HG03558 (cell line): ENCODE measurements at regions not wholly inside any gene's neighbourhood (a gene's known extent, or its start where the extent isn't known, plus 50 kb on each side); places are given as distances from the start of the nearest gene placed in this dataset.

Source experiments
- ATAC-seq: cut with Tn5 transposase; IDR thresholded peaks from one replicate; pipeline ENCODE4 v1.9.1; 2021; ENCODE audit warnings: moderate number of reproducible peaks; ENCODE audit not compliant: unreplicated experiment; ENCODE audit errors: extremely low read depth

DNA sequence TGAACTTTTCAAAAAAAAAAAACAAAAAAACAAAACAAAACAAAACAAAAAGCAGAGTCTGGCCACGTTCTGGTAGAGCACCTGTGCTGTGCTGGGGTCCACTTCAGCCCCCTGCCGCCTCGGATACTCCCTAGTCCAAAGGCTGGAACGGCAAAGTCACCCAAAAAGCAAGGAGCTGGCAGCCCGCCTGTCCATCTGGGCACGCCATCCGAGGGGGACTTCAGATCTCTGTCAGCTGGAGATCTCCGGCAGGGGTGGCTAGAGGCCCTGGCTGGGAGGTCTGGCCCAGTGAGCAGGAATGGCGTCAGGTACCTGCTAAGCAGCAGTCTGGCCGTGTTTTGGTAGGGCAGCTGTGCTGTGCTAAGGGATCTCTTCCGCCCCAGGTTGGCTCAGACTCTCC is 152.3 kb upstream of the ZNF516 start:
- ATAC-seq, result no peak

DNA sequence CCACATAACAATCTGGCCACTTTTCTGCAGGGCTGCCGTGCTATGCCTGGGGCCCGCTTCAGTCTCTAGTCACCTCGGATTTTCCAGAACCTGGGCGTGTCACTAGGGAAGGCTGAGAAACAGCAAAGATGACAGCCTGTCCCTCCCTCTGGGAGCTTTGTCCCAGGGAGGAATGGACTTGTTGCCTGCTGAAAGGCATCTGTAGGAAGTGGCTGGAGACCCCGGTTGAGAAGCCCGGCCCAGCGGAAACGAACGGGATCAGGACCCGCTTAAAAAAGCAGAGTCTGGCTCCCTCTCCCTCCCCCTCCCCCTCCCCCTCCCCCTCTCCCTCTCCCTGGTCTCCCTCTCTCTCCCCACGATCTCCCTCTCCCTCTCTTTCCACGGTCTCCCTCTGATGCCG is 149.5 kb upstream of the ZNF516 start:
- ATAC-seq, result no peak

DNA sequence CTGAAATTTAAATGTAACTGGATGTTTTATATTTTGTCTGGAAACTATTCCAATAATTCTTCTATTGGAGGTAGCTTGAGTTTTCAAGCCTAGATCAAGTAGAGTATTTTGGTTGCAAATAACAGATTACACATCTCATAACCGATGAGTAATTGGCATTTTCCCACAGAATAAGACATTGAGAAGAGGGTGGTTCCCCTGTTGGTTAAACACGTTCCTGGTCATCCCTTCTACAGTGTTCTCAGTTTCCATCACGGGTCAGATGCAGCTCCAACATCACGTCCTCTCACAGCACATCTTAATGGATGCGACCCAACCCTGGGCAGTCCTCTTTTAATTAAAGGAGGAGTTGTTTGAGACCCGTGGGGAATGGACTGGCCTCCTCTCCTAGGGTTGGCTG is 149.0 kb upstream of the ZNF516 start:
- ATAC-seq, result no peak

DNA sequence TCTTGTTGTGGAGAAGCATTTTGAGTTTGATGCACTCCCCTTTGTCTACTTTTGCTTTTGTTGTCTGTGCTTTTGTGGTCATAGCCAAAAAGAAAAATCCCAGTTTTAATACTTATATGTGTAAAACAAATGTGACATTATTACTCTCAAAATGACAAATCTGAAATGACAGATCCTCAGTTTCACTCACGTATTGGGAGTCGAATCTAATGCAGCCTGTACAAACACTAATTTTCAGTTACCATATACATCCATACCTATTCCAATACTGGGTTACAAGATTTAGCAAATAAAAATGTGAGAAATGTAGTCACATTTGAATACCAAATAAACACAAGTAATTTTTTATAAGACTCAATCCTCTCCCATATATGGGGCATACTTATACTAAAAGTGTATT is 148.2 kb upstream of the ZNF516 start:
- no peak for ATAC-seq

DNA sequence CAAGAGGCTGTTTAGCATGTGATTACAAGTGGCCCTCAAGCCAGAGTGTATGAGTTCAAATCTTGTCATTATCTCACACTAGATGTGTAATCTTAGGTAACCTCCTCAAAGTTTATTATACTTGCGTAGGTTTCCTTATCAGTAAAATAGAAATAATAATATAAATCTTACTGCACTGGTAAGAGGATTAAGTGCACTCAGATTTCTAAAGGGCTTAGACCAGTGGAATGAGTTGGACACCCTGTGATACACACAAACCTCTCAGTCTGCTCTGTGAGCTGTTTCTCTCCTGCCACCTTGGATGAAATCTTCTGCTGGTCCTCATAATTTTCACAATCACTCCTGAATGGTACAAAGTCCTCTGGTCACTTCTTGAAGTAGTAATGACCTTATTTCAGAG is 145.4 kb upstream of the ZNF516 start:
- no peak for ATAC-seq

DNA sequence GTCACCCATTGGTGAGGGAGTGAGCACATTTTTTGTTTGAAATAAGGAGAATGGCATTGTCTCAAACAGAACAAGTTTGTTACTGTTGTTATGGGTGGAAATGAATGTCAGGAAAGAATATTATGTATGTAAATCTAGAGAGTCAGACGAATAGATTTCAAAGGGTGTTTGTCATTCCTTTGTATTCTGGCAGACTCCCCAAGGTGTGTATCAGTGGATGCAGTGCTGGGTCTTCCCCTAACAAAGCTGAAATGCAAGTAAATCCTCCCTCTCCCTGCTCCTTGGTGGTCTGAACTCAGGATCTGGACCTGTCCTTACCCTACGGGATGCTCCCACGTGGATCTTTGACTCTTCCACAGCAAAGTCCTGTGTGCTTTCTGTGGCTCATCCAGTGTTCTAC is 139.5 kb upstream of the ZNF516 start:
- ATAC-seq, result no peak

DNA sequence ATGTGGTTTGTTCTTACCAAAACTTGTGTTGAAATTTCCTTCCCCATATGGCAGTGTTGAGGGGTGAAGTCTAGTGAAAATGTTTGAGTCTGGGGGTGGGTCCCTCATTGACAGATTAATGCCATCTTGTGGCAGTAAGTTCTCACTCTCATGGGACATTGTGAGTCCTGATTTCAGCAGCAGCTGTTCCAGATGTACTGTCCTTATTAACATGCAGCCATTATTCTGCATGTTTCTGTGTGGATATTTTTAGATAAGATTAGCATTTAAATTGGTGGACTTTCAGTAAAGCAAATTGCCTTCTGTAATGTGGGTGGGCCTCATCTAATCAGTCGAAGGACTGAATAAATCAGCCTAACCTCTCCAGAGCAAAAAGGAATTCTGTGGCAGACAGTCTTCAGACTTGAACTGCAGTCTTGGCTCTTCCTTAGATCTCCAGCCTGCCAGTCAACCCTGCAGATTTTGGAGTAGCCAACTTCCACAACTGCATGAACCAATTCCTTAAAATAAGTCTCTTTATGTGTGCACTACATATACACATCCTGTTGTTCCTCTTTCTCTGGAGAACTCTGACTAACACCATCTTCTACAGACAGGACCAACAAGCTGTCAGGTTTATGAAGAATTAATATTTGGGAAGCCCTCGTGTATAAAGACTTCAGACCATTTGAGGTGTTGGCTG is 138.7 kb upstream of the ZNF516 start:
- ATAC-seq, result no peak

DNA sequence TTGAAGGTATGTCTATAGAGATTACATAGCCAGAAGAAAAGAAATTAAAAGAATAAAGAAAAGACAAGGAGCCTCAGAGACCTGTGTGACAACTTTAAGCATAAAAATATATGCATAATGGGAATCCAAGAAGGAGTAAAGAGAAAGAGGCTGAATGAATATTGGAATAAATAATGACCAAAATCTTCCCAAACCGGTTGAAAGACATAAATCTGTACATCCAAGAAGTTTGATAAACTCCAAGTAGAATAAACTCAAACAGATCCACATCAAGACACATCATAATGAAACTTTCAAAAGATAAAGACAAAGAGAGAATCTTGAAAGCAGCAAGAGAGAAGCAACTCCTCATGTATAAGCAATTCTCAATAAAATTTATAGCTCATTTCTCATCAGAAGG is 132.4 kb upstream of the ZNF516 start:
- ATAC-seq, result no peak

DNA sequence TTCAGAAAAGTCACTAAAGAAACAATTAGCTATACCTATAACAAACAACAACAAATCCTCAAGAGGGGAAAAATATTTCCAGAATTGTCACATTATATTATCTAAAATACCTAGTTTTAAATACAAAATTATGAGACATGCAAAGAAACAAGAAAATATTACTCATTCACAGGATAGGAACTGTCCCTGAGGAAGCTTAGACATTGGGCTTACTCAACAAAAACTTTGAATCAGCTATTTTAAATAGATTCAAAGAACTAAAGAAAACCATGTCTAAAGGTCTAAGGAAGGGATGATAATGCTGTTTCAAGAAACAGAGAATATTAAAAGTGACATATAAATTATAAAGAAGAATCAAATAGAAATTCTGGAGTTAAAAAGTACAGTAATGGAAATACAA is 131.9 kb upstream of the ZNF516 start:
- ATAC-seq, result no peak

DNA sequence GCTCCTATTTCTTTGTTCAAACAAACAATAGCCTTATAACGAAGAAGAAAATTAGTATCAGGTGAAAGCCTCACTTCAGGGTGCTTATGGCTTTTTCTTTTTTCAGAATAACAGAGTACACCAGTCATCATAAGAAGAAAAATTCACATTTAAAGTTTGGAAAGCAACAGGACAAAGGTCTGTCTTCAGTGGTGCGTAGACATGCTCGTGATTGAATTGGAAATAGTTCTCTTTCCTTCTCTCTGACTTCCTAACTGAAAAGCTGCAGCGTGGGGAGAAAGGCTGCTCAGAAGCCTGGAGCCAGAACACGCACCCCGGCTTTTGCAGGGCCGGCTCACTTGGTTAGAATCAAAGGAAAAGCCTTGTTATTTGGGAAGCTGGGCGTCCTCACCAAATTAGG is 127.6 kb upstream of the ZNF516 start:
- no peak for ATAC-seq

DNA sequence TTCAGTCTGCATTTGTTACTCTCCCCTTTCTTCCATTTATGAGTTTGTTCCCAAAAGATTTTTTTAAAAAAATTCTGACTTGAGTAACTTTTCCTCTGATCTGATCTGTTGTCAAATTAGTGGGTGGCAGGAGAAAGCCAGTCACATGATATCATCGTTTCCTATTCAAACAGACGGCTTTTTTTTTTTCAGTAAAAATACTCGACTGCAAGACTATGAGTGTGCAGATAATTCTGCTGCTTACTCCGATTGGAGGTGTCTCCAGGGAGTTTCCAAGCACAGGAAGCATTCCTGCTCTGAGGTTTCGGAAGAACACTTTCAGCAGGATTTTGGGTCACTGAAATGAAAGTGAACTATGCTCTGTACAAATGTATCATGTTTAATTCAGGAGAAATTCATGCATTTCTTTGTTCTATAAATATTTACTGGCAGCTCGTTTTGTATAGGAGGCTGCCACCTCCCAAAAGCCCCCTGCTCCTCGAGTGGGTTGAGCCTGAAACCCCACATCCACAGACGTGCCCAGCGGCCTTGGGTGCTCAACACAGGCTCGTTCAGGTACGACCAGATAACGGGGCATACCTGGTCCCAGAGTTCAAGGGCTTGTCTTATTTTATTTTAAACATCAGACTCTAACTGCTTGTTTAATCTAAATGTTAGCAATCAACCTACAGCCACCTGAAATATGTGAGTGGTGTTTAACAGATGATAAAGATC is 126.9 kb upstream of the ZNF516 start:
- ATAC-seq, result no peak

DNA sequence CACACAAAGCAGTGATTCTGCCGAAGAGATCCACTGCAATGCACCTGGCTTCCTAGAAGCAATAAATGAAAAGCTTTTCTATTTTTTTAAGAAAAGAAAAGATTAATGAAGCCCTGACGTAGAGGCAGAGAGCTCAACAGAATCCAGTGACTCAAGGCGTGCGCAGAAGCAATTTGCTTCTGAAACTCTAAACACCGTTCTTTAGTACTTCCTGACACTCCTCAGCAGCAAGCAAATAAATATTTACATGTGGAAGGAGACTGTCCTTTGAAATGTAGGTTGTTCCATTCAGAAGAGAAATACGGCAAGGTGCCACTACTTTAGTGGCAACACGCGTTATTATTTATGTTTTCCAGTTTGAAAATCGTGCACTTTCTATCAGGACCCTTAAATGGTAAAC is 126.2 kb upstream of the ZNF516 start:
- ATAC-seq, result no peak

DNA sequence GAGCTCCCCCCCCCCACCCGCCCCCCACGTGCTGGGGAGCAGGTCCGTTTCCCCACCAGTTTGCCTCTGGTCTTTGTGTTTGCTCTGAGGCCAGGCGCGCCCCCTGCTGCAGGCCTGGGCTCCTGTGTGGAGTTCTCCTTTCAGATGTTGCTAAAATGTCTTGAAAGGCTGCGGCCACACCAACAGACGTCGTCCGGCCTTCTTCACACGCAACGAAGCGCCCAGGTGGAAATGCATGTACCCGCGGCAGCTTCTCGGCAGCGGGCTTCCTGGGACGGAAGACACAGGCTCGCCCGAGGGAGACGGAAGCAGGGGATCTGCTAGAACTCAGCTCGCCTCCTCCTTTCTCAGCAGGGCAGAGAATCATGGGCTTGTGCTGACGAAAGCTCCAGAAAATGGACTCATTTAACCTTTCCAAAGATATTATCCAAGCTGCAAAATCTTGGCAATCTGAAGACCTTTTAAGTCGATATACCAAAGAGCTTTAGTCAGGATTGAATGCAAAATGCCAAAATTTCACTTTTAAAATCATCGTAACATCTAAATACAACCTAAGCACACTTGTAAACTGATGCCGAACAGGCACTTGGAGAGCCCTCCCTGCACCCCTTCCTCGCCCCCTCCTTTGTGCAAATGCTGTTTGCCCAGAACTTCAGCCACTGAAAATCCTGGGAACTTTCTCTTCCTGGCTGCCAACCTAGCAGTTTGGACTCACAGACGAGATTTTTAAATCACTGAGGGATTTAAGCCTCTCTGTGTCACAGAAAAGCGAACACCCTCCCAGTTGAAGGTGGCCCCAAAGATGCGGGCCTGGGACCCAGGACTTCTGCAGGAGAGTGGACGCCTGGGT is 125.5 kb upstream of the ZNF516 start:
- peak; percentile 73 for ATAC-seq

DNA sequence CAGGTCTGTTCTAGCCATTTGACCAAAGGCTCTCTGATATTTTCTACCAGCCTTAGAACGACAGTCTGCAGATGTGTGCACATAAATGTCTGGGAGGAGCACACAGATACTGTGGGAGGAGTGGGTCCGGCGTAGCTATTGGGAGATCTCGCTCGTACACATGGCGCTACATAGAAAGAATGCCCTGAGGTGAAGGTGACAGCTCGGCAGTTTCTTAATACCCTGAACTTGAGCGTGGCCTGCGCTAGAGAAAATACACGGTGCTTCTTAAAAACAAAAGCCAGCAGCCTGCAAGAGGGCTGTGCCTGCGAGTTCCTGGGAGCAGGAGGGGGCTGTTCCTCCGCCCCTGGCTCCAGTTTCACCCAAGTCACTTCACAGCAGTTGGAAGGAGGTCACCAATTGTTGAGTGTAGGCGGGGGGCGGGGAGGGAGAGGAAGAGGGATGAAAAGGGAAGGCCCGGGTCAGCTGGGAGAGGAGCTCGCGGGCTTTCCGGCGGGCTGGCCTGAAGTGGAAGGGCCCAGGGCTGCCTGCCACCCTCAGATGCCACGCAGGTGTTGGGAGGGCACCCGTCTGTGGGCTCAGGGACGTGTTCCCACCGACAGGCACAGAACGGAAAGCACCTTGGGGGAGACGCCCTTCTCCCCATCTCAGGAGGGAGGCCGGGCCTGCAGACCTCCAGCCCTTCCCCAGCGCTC is 124.7 kb upstream of the ZNF516 start:
- no peak for ATAC-seq

DNA sequence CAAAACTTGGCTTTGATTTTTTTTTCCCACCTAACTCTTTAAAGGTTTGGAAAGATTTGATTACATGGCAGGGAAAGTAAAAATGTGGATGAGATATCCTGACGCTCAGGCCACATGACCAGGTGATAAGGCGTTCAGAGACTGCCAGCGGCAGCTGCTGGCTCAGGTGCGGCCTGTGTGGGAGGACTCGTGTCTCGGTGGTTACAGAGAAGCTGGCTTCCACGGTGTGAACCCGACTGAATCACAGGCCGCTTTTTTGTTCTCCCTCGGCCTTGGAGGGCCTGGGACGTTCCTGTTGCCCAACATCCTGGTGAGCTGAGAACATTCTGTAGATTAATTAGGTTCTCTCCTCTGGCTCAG is 124.2 kb upstream of the ZNF516 start:
- no peak for ATAC-seq

DNA sequence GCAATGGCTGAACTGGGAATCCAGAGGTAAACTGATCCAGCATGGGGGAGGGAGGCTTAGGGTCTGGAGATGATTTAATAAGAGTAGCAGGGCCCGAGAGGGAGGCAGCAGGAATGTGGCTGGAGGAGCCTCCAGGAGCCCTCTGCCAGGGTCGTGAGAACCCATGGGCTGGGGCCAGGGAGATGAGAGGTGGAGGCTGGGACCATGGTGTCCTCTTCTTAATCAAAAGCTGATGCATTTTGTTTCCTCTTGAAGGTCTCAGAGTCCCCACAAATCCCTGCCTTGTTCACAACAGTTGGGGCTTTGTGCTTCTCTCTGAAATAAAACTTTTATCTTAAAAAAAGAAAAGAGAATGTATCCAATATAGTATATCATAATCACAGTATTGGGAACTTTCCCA is 123.7 kb upstream of the ZNF516 start:
- no peak for ATAC-seq

DNA sequence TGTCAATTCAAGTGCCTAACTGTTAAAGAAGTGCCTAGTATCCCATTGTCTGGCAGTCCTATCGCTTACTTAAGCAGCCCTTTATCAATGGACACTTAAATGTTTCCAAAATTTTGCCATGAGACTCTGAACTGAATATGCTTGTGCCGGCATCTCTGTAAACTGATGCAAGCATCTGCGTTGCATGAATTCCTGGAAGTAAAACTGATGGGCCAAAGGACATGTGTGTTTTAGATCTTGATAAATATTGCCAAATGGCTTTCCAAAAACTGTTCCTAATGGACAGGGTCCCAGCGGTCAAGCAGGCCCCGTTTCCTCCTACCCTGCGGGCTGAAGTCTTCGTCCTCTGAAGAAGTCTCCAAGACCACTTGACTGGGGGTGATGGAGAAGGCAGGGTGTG is 121.3 kb upstream of the ZNF516 start:
- no peak for ATAC-seq

DNA sequence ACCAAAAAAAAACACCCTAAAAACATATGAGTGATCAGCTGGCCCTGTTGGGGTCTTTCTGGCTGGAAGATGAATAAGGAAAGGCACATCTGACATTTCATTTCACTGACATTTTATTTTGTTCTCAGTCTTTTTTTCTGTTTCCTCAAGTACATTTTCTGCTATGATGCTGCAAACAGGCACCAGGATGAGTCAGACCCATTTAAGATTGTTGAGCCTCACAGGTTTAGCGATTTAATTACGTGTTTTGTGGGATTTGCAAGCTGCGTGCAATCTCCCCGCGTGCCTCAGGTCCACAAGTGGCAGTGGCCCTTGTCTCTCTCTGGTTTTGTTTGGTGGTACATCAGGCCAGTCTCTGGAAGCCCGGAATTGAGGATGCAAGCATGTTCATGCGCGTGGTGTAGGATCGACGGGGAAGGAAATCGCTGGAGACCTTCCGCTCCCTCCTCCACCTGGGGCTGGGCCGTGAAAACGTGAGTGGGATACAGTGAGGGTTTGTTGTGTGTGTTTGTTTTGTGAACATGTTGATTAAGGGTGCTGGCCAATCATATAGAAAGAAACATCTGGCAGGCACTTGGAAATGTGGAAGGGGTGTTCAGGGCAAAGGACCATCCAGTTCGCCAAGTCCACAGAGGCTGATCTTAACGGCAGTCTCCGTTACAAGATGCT is 120.2 kb upstream of the ZNF516 start:
- no peak for ATAC-seq

DNA sequence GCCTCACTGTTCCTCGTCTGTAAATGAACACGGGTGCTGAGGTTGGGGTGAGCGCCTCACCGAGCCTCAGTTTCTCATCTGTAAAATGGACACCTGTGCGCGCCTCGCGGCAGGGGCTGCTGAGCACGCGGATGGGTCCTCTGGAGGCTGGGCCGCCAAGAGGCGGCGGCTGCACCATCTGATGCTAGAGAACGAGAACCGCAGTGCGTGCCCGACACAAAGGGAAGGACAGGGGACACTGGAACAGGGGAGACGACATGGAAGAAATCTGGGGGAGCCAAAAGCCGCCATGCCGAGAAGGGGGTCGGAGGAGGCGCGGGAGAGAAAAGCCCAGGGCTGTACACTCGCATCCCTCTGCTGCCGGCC is 118.7 kb upstream of the ZNF516 start:
- no peak for ATAC-seq

DNA sequence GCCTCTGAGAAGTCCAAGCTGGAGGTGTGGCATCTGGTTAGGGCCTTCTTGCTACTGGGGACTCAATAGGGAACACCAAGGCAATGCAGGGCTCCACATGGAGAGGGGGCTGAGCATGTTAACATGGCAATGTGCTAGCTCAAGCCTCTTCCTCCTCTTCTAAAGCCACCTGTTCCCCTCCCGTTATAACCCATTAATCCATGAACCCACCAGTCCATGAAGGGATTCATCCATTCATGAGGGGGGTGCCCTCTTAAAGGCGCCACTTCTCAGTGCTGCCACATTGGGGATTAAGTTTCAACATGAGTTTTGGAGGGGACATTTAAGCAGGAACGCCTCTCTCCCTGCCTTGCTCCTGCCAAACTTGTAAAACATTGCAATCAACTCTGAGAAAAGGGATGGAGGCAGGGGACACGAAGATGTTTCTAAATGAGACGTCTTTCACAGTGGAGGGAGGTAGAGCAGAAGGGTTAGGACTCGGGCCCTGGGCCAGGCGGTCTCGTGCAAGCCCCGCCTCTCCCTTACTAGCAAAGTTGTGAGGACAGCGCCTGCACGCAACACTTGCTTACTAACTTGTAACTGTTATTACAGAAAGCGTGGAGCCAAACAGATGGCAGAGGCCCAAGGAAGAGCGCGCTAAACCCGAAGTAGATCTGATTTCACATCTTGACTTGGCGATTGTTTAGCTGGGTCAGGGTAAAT is 118.2 kb upstream of the ZNF516 start:
- no peak for ATAC-seq
